Dedifferentiated amniotic fluid mesenchymal stem cell (primary cell): ENCODE measurements at regions not wholly inside any gene's neighbourhood (a gene's known extent, or its start where the extent isn't known, plus 50 kb on each side); places are given as distances from the start of the nearest gene placed in this dataset.
"Not testable (repeated sequence)": the region's sequence is repeated elsewhere in the genome, so short reads cannot be mapped to it uniquely, and the experiment has no call there.

Source experiments
- DNase-seq: peaks from one replicate; pipeline ENCODE4 v3.0.0-alpha.2; 2016; ENCODE audit errors: extremely low spot score

DNA sequence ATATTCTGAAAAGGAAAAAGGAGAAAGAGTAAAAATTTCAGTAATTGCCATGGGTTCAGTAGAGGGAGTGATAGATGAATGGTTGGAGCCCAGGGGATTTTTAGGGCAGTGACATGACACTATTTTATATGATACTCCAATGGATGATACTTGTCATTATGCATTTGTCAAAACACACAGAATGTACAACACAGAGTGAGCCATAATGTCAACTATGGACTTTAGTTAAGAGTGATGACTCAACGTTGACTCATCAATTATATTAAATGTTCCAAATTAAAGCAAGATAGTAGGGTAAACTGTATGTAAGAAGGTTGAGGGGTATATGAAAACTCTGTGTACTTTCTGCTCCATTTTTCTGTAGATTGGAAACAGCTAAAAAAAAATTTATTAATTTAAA is 586.4 kb downstream of the TAF11L14 start:
- no peak for DNase-seq

DNA sequence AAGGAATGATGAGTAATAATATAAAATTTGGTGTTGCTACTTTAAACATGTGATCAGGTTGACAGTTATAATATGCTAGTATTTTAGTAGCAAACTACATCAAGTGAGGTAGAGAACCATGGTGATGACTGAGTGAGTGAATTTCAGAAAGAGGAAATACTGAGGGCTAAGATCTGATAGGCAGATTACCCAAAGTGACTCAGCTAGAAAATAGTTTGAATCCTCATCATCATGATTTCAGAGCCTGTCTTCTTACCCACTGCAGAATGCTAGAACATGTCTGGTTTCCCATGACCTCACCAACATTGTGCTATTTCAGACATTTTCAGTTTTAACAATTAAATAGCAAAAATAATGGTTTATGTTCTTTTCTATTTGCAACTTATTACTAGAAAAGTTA is 602.1 kb downstream of the TAF11L14 start:
- DNase-seq: no peak

DNA sequence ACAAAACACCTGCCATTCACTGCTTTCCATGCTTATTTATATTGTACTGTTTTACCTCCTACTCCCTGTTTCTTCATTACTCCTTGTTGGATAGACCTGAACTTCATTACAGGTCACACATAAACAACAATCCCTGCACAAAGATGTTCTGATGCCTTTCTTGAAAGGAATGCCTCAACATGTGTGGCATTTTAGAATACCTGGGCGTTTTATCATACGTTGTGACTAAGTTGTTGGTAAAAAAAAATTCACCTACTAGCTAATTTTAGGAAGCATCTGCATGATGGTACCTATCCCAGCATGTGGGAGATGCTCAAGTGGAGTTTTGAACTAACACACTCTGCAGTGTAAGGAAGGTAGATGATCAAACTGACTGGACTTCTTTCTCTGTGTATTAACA is 604.1 kb downstream of the TAF11L14 start:
- DNase-seq: no peak

DNA sequence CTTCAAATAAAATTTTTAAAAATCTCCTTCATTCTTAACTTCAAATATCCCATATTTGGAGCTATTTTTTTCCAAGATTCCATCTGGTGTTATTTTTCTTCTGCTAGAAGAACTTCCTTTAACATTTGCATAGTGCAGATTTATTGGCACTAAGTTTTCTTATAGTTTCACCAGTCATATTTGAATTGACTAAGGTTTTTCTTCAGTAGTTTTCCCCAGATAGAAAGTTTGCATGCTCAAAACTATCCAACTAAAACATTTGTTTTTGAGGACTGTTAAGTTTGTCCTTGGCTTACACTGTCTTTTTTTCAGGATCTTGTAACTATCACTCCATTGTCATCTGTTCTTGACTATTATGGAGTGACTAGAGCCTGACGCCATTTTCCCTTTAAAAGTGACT is 606.7 kb downstream of the TAF11L14 start:
- DNase-seq: no peak

DNA sequence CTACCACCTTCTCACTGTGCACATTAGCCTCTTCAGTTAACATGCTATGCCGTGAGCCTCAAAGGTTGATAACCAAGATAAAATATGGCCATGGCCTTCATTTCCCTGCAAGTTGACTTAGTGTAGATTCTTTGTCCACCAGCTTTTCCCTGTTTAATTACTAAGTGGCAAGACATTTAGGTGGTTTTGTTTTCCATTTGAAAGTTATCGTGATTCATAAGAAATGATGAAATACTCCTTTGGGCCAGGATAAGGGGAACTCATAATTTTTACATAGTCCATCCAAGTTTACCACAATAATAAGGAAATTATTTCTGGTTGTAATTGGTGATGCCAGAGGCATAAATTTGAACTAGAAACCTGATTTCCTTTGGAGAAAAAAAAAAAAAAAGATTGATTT is 609.6 kb downstream of the TAF11L14 start:
- DNase-seq: no peak

DNA sequence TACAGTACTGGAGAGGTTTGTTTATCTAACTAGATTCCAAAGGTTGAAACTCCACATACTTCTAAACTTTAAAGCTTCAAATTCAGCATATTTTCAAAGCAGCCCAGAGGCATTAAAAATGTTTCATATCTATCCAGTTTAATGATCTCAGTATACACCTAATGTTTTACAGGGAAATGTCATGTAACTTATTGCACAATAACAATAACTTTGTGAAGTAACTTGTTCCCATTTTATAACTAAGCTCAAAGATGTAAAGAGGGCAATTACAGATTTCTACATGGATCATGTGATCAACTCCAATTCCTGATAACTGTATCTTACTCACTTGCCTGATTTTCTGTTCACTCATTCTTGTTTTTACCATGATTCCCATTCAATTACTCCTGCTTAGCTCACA is 610.0 kb downstream of the TAF11L14 start:
- DNase-seq: peak; percentile 15

DNA sequence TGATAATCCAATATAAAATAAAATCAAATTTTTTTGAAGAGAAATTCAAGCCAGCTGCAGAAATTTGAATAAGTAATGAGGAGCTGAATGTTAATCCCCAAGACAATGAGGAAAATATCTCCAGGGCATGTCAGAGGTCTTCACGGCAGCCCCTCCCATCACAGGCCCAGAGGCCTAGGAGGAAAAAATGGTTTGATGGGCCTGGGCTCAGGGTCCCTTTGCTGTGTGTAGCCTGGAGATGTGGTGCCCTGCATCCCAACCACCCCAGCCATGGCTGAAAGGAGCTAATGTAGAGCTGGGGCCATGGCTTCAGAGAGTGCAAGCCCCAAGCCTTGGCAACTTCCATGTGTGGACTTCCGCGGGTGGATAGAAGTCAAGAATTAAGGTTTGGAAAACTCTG is 618.3 kb downstream of the TAF11L14 start:
- DNase-seq: no peak

DNA sequence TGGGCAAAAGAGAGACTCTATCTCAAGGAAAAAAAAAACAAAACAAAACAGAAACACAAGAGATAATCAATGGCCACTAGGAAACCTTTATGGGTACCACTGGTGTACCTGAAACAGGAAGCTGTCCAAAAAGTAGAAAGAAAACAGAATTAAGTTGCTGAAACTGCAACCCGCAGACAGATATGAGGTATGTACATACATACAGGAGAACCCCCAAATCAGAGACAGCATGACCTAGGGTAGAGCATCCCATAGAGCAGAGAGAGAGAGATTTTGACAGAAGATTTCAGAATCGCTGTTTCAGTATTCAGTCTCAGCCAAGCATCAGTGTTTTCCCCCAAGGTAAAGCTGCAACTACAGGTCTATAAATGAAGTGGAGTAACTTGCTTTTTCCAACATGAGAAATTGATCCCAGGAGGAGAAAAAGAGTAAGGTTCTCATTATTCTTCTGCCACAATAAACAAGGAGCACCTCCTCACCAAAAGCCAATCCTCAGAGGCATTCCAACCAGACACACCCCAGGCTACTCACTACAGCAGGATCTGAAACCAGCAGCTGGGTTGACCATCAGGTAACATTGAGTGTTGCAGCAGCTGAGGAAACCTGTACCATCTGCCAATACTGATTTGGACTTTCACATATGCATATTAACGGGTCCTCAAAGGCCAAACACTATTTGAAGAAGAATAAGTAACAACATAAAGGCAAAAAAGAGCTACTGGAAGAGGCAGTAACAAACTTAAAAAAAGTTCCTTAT is 630.0 kb downstream of the TAF11L14 start:
- no peak for DNase-seq

DNA sequence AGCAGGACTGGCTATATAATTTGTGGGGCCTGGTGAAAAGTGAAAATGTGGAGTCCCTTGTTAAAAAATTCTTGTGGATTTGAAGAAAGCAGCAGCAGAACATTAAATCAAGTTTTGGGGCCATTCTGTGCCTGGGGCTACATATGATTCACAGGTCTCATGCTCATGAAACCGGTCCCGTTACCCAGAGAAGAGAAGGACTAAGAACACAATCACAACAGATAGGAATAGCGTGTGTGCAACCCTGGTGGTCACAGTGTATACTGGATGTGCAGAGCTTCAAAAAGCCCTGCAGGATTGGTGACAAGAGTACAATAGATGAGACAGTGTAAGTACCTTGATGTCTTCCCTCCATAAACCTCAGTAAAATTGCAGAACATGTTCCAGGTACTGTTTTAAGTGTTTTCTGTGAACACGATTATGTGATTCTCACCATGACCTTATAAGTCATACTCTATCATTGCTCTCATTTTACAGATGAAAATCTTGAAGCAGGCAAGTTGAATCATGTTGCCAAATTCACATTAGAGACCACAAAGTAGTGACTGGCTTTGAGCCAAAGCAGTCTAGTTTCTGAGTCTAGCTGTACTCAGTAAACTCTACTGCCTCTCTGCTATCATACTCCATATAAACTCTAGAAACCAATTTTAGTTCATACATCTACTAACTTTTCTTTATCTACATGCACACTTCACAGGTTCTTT is 636.5 kb downstream of the TAF11L14 start:
- DNase-seq: no peak

DNA sequence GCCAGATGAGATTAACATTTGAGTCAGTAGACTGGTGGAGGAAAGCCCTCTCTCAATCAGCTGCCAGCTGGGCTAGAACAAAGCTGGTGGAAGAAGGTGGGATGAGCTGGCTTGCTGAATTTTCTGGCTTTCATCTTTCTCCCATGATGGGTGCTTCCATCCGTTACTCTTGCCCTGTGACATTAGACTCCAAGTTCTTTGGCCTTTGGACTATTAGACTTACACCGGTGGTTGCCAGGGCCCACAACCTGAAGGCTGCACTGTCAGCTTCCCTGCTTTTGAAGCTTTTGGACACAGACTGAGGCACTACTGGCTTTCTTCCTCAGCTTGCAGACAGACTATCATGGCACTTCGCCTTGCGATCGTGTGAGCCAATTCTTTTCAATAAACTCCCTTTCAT is 642.7 kb downstream of the TAF11L14 start:
- DNase-seq: no peak

DNA sequence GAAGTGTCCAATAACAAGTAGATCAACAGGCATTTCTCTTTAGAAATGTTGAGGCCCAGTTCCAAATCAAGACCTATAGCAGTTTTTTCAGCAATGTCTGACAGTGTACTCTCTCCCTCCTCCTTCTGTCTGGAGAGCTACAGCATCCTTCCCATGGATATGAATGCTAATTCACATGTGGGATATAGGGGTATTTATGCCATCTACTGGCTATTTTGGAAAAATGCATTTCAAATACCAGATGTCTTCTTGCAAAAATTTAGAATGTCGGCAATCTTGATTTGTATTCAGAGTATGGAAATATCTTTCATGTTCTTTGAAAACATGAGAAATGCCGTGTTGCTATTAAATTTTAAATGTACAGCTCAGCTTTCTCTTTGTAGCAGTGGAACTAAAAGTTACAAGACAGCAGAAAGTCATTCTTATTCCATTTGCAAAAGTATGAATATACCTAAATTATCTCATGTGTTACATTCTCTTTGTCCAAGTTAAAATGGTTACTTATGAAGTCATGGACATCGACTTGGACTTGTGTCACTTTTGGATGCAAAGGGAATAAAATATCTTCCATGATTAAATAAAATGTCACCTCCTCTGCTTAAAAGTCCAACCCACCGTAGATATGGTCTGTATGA is 647.8 kb downstream of the TAF11L14 start:
- DNase-seq: peak; percentile 58

DNA sequence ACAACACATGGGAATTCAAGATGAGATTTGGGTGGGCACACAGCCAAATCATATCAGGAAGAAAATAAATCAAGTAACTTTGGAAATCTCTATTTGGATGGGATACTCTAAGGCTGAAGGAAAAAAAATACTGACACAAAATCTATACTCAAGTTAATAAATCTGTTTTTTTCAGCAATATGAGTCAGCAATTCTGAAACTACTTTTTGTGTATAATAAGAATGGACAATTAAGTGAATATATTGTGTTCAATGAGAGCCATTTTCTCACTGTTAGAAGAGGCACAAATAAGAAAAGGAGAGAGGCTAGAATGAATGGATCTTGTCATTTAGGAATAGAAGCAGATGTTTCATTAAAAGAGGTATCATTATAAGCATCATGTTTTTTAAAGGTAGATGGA is 651.0 kb downstream of the TAF11L14 start:
- no peak for DNase-seq

DNA sequence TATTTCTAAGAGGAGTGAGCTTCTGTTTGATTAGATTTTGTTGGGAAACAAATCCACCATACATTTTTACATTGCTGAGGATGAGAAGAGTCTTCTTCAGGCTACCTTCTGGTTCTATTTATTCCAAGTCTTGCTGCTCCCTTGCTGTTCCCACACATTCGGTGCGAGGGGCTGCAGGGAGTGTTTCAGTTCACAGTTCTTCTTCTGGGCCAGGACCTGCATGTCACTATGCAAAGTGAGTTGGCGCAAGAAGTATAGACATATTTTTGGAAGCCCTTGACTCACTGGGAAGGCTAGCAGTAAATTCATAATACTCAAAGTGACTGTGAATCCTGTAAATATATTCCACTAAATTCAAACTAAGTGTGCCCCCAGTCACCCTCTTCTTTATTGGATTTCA is 657.9 kb downstream of the TAF11L14 start:
- no peak for DNase-seq

DNA sequence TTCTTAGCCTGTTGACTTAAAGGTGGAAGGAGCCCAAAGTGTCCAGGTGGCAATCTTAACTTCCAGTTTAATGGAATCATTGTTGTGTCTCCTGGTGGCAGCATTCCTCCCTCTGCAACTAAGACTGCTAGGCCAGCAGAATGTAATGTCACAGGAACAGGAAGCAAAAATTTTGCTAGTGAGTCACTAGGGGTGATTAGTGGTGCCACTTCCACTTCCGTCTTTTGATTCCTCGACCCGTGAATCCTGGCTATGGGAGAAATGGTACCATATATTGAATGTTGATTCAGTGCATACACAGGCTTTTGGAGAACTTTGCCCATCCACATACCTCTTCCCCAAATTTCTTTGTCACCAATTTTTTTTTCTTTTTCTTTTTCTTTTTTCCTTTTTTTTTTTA is 661.4 kb downstream of the TAF11L14 start:
- not testable (repeated sequence) for DNase-seq

DNA sequence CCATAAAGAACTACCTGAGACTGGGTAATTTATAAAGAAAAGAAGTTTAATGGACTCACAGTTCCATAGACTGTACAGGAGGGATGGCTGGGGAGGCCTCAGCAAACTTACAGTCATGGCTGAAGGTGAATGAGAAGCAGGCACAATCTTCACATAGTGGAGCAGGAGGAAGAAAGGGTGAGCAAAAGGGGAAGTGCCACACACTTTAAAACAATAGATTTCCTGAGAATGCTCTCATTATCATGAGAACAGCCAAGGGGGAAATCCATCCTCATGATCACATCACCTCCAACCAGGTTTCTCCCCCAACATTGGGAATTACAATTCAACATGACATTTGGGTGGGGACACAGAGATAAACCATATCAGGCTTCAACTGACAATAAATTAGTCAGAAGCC is 664.9 kb downstream of the TAF11L14 start:
- no peak for DNase-seq

DNA sequence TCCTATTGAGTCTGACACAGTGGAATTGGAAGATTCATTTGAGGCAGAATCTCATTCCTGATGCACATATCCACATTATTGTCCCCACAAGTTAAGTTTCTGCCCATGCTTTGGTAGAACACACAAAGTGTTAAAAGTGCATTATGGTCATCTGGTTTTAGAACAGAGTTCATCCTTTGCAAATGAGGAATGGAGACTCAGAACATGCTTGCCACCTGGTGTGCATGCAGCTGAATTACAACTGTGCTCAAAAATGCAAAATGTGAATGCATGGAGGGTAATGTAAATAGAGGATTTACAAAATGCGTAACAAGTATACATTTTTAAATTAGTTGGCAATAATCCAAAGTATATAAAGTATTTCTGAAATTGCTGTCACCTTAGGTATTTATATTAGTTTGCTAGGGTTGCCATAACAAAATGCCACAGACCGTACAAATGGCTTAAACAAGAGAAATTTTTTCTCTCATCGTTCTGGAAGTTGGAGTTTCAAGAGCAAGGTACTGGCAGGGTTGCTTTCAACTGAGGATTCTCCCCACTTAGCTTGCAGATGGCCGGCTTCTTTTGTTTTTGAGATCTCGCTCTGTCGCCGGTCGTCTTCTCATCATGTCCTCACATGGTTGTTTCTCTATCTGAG is 671.1 kb downstream of the TAF11L14 start:
- peak; percentile 20 for DNase-seq

DNA sequence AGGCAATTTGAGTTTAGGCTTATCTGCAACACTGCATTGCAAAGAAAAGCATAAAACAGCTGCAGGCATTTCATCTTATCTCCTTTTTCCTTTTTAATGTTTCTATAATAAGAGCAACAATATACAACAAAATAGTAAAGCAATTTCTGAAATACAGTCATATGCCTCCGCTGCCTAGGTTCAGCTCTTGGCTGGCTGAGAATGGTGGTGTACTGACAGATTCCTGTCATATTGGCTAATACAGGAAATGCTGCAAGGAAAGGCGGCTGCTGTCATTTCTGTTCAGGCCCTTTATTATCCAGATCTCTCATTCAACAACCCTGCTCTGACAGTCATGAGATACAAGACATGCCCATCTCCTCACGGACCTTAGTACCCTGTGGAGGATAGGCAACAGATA is 677.0 kb downstream of the TAF11L14 start:
- no peak for DNase-seq

DNA sequence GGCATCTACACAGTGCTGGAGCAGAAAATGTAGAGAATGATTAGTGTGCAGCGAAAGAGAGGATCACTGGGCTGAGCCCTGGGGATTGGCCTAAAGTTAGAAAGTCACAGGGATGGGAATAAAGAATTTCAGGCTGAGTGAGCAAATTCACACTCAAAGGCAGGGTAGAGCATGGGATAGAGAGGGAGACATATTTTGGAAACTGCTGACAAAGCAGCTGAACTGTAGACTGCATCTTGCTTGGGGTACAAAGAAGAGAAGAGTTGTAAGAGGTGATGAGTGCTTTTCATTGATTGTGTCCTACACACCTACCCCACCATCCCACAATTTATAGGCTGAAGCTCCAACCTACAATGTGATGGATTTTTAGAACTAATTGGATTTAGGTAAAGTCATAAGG is 677.8 kb downstream of the TAF11L14 start:
- DNase-seq: no peak

DNA sequence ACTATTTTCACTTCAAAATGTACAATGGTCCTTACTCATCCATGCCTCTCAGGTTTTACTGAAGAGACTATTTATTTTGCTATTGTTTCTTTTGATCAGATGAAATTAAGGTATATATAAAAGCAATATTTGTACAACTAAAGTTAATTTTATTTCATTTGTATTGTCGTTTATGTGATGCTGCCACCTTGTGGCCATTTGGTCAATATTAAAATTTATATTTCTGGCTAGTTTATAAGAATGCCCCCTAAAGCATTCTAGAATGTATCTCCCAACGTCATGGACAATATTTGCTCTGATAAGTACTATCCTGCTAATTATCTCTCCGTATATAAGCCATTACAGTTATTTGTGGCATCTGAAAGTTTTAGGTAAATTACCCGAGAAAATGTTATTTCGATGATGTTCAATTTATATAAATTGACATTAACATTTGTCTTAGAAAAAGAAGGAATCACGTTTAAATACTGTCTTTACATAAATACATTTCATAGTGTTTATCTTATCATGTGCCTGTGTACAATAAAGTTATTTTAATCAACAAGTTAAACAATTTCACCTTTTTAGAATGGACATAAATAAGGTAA is 680.0 kb downstream of the TAF11L14 start:
- DNase-seq: peak; percentile 44

DNA sequence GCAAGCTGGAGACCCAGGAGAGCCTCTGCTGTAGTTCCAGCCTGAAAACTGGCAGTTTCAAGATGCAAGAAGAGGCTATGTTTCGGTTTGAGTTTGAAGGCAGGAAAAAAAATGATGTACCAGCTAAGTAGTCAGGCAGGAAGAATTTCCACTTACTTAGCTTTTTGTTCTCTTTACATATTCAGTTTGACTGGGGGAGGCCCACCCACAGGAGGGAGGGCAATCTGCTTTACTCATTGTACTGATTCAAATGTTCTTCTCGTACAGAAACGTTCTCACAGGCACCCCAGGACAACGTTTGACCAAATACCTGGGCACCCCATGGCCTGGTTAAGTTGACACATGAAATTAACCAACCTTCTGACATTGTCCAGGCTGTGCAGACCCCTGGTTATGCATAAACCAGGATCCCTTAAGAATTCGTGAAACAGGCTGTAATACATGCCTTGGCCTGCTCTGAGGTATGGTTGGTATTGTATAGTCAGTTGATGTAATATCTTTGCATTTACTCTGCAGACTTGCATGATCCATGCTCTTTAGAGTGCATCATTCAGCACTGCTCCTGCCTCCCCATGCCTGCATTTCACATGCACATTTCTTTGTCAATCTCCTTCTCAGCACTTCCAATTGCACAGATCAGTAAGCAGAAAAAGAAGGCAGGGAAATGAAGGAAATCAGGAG is 687.1 kb downstream of the TAF11L14 start:
- DNase-seq: no peak

DNA sequence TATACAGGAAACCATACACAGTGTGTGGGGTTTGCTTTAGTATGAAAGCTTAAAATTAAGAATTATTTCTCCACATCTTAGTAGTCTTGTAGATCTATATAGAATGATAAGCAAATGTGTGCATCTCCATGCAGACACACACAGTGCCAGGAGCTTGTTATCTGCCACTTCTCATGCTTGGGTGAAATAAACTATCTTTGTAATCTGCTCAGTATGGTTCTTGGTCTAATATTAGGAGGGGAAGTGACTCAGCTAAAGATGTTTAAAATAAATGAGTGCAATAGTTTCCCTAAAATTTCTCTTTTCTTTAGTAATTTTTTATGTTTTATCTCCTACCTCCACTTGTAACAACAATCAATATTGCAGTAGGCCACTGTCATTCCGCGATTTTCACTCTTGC is 689.6 kb downstream of the TAF11L14 start:
- no peak for DNase-seq

DNA sequence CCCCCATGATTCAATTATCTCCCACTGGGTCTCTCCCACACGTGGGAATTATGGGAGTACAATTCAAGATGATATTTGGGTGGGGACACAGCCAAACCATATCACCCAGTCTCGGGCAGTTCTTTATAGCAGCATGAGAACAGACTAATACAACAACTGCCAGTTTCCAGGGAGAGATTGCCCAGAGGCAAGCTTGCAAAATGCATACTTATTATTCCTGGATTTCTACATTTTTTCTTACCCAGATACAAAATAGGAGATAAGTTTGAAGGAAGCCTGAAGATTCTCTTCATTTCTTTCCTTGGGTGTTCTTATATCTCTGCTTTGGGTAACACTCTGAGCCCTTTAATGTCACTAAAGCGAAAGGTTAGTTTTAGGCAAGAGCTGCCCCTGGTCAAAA is 691.2 kb downstream of the TAF11L14 start:
- DNase-seq: no peak
